NT2/D1 (cell line): ENCODE measurements at regions not wholly inside any gene's neighbourhood (a gene's known extent, or its start where the extent isn't known, plus 50 kb on each side); places are given as distances from the start of the nearest gene placed in this dataset.

Source experiments
- SUZ12 ChIP-seq: IDR thresholded peaks from 2 replicates; pipeline ENCODE4 v1.6.1; 2011; ENCODE audit not compliant: insufficient read length, insufficient read depth; ENCODE audit errors: extremely low read depth
- YY1 ChIP-seq: IDR thresholded peaks from 2 replicates; pipeline ENCODE4 v1.6.1; 2011; ENCODE audit not compliant: insufficient read length, insufficient read depth
- ZNF274 ChIP-seq: IDR thresholded peaks from 2 replicates; pipeline ENCODE4 v1.6.1; 2011; ENCODE audit warnings: mild to moderate bottlenecking, low read depth, low read length

GRCh38 chr2:174682578-174683391, 81.5 kb downstream of the CHRNA1 start:
- TF ChIP-seq SUZ12 (no peak), YY1 (no peak), ZNF274 (no peak)
